ENCODE measurements at regions not wholly inside any gene's neighbourhood (a gene's known extent, or its start where the extent isn't known, plus 50 kb on each side); places are given as distances from the start of the nearest gene placed in this dataset.
A peak's percentile ranks its signal among the peaks of the same experiment; 100 is the strongest.

- TF ChIP-seq EZH2 (IDR thresholded peaks at IDR 0.05; ENCODE audit: low read length, missing control alignments), result no peak
- TF ChIP-seq, protein P1, sequence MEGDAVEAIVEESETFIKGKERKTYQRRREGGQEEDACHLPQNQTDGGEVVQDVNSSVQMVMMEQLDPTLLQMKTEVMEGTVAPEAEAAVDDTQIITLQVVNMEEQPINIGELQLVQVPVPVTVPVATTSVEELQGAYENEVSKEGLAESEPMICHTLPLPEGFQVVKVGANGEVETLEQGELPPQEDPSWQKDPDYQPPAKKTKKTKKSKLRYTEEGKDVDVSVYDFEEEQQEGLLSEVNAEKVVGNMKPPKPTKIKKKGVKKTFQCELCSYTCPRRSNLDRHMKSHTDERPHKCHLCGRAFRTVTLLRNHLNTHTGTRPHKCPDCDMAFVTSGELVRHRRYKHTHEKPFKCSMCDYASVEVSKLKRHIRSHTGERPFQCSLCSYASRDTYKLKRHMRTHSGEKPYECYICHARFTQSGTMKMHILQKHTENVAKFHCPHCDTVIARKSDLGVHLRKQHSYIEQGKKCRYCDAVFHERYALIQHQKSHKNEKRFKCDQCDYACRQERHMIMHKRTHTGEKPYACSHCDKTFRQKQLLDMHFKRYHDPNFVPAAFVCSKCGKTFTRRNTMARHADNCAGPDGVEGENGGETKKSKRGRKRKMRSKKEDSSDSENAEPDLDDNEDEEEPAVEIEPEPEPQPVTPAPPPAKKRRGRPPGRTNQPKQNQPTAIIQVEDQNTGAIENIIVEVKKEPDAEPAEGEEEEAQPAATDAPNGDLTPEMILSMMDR (conservative IDR thresholded peaks at IDR 0.05 in 1 of 2, IDR thresholded peaks at IDR 0.05 in 1 of 2; ENCODE audit: low read depth in 1 of 2, low read length in 2 of 2), result no peak
- no peak overlapping the region for H2AFZ ChIP-seq (ENCODE audit: low read length)
These were observed 139.3 kb upstream of the ARHGAP5 start for GRCh38 chr14:31937730-31938346.

GRCh38 chr14:31939934-31940333 is 137.2 kb upstream of the ARHGAP5 start:
- TF ChIP-seq EZH2 (IDR thresholded peaks at IDR 0.05; ENCODE audit: low read length, missing control alignments), result no peak
- TF ChIP-seq, protein P1 (conservative IDR thresholded peaks at IDR 0.05 in 1 of 2, IDR thresholded peaks at IDR 0.05 in 1 of 2; ENCODE audit: low read depth in 1 of 2, low read length in 2 of 2), result no peak
- H4K20me1 ChIP-seq (ENCODE audit: control insufficient read depth, extremely low read depth, insufficient read depth, low read length), result no peaks in the 10 kb centered on the region
- H3K27ac ChIP-seq (ENCODE audit: insufficient read depth, low read length), result no peak overlapping the region
- no peaks in the 10 kb centered on the region for H3K79me2 ChIP-seq (ENCODE audit: control insufficient read depth, insufficient read depth, low read length)
- DNase-seq (ENCODE audit: low read depth in 2 of 2), result no peak
- no peaks in the 10 kb centered on the region for H3K27me3 ChIP-seq (ENCODE audit: control insufficient read depth, insufficient read depth, low read length)
- no peak overlapping the region for H3K4me2 ChIP-seq (ENCODE audit: extremely low read depth, insufficient read depth, low read length)
- H3K36me3 ChIP-seq (ENCODE audit: control insufficient read depth, insufficient read depth, low read length), result no peaks in the 10 kb centered on the region
- H3K4me1 ChIP-seq (ENCODE audit: control insufficient read depth, extremely low read depth, insufficient read depth, low read length), result no peaks in the 10 kb centered on the region
- H3K4me3 ChIP-seq (replicated peaks in 1 of 4; ENCODE audit: control extremely low read depth in 1 of 4, insufficient read depth in 1 of 4, low read depth in 3 of 4, low read length in 4 of 4), result no peak overlapping the region
- no peak overlapping the region for H2AFZ ChIP-seq (ENCODE audit: low read length)
- H3K9me3 ChIP-seq (ENCODE audit: control insufficient read depth, insufficient read depth, low read depth, low read length), result no peaks in the 10 kb centered on the region
- H3K9ac ChIP-seq (ENCODE audit: insufficient read depth, low read length), result no peak overlapping the region

More at GRCh38 chr14:31937730-31938346, 139.3 kb upstream of the ARHGAP5 start:
- Histone ChIP-seq H3K27me3 (ENCODE audit: control insufficient read depth, insufficient read depth, low read length) (no peaks in the 10 kb centered on the region), H3K79me2 (ENCODE audit: control insufficient read depth, insufficient read depth, low read length) (no peaks in the 10 kb centered on the region), H3K36me3 (ENCODE audit: control insufficient read depth, insufficient read depth, low read length) (no peaks in the 10 kb centered on the region), H3K4me2 (ENCODE audit: extremely low read depth, insufficient read depth, low read length) (no peak overlapping the region), H4K20me1 (ENCODE audit: control insufficient read depth, extremely low read depth, insufficient read depth, low read length) (no peaks in the 10 kb centered on the region), H3K4me1 (ENCODE audit: control insufficient read depth, extremely low read depth, insufficient read depth, low read length) (no peaks in the 10 kb centered on the region), H3K9me3 (ENCODE audit: control insufficient read depth, insufficient read depth, low read depth, low read length) (no peaks in the 10 kb centered on the region), H3K9ac (ENCODE audit: insufficient read depth, low read length) (no peak overlapping the region), H3K4me3 (replicated peaks in 1 of 4; ENCODE audit: control extremely low read depth in 1 of 4, insufficient read depth in 1 of 4, low read depth in 3 of 4, low read length in 4 of 4) (no peak overlapping the region), H3K27ac (ENCODE audit: insufficient read depth, low read length) (no peak overlapping the region)
- peak; percentile 58 to 87 for DNase-seq (ENCODE audit: low read depth in 2 of 2)

DNA sequence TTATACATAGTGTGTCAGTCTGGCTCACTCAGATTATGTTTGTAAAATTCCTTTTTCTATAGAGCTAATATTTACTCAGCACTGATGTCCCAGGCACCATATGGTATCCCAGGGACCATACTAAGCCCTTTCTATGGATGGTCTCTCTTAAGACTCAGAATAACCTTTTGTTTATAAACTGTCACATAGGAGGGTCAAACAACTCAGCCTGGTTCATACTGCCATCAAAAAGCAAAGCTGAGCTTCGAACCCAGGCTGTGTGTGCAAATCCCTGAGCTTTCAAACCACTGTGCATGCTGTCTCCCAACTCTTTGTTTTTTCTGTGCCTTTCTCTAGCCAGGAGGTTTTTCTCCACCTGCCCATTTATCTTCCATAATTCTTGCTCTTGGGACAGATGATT is 135.6 kb upstream of the ARHGAP5 start:
- H3K4me3 ChIP-seq (replicated peaks in 1 of 4; ENCODE audit: control extremely low read depth in 1 of 4, insufficient read depth in 1 of 4, low read depth in 3 of 4, low read length in 4 of 4), result no peak overlapping the region
- TF ChIP-seq, protein P1 (conservative IDR thresholded peaks at IDR 0.05 in 1 of 2, IDR thresholded peaks at IDR 0.05 in 1 of 2; ENCODE audit: low read depth in 1 of 2, low read length in 2 of 2), result no peak
- no peak overlapping the region for H3K27ac ChIP-seq (ENCODE audit: insufficient read depth, low read length)
- H3K36me3 ChIP-seq (ENCODE audit: control insufficient read depth, insufficient read depth, low read length), result no peaks in the 10 kb centered on the region
- H3K4me1 ChIP-seq (ENCODE audit: control insufficient read depth, extremely low read depth, insufficient read depth, low read length), result no peaks in the 10 kb centered on the region
- H3K9me3 ChIP-seq (ENCODE audit: control insufficient read depth, insufficient read depth, low read depth, low read length), result no peaks in the 10 kb centered on the region
- no peak overlapping the region for H2AFZ ChIP-seq (ENCODE audit: low read length)
- H3K9ac ChIP-seq (ENCODE audit: insufficient read depth, low read length), result no peak overlapping the region
- no peaks in the 10 kb centered on the region for H3K79me2 ChIP-seq (ENCODE audit: control insufficient read depth, insufficient read depth, low read length)
- DNase-seq (ENCODE audit: low read depth in 2 of 2), result no peak
- H4K20me1 ChIP-seq (ENCODE audit: control insufficient read depth, extremely low read depth, insufficient read depth, low read length), result no peaks in the 10 kb centered on the region
- H3K4me2 ChIP-seq (ENCODE audit: extremely low read depth, insufficient read depth, low read length), result no peak overlapping the region
- H3K27me3 ChIP-seq (ENCODE audit: control insufficient read depth, insufficient read depth, low read length), result no peaks in the 10 kb centered on the region

Measured in fibroblast of lung (primary cell).